ENCODE measurements at regions not wholly inside any gene's neighbourhood (a gene's known extent, or its start where the extent isn't known, plus 50 kb on each side); places are given as distances from the start of the nearest gene placed in this dataset.
"Not testable (repeated sequence)": the region's sequence is repeated elsewhere in the genome, so short reads cannot be mapped to it uniquely, and the experiment has no call there.

DNA sequence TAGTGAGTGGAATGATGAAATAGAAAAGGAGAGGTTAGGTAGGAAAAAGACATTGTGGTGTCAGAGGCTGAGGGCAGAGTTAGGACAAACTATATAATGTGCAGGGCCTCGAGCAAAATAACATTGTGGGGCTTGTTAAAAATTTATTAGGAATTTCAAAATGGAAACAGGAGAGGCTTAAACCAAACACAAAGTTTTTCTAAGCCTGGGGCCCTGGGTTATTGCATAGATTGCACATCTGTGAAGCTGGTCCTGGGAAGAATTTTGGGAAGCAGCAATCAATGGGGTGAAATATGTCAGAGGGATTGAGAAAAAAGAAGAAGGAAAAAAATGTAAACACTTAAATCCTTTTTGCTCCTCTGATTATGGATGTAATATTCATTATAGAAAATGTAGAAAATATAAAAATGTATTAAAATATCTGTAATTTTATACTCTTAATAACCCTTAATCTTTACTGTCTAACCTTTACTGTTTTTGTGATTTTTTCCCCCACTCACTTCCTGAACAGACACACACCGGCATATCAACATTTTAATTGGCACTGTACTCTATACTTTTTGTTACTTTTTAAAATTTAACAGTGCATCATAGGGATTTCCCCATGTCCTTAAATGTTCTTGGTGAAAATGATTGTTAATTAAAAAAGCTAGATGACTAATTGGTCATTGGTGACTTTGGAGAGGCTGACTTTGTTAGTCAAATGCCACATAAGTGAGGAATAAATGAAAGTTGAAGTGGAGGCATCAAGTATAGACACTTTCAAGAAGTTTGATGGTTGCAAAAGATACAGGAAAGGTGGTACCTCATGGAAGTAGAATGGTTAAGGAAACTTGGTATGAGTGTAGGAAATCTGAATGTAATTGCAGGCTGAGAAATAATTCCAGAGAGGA lies 183.4 kb downstream of the NFKBIZ start:
- Mint-ChIP-seq H3K9me3 (no peaks in the 10 kb centered on the region), H3K27me3 (no peaks in the 10 kb centered on the region), H3K27ac (no peak overlapping the region), H3K4me3 (no peak overlapping the region), H3K4me1 (no peaks in the 10 kb centered on the region)
- no peak for DNase-seq
- no peak for ATAC-seq

DNA sequence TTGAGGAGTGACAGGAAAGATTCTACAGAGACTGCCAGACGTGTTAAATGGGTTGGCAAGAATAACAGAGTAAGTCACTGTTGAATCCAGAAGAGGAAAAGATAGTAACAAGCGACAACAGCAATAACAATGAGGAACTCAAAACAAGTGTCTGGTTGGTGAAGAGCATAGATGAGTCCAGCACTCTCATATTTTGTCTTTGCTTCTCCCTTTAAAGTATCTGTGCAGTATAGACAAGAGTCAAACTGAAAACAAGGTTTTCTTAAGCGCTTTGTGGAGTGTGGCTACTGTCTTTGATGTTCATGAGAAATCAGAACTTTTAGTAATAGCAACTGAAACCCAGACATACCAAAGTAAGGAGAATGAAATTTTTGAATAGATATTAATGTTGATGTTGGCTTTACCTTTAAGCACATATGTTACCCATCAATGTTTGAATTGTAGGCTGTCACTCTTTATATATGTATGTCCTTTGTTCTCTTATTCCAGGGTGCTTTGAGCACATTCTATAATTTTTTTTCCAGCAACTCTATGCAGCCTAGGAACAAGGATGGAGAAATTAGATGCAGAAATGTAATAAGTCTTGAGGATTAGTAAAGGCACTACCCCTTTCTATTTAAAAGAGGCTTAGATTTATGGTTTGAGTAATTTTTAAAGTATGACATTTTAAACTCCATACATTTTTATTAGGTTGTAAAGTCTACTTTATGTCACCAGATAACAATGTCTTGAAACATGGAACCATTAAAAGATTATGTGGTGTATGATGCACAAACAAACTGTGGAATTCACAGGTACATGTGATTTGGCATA lies 185.5 kb downstream of the NFKBIZ start:
- DNase-seq (no peak), ATAC-seq (peak; percentile 93)
- Mint-ChIP-seq H3K4me1 (no peaks in the 10 kb centered on the region), H3K4me3 (no peak overlapping the region), H3K27ac (no peak overlapping the region), H3K27me3 (no peaks in the 10 kb centered on the region), H3K9me3 (peaks cover 0 to 2% of the 10 kb centered on the region in 2 donors)

DNA sequence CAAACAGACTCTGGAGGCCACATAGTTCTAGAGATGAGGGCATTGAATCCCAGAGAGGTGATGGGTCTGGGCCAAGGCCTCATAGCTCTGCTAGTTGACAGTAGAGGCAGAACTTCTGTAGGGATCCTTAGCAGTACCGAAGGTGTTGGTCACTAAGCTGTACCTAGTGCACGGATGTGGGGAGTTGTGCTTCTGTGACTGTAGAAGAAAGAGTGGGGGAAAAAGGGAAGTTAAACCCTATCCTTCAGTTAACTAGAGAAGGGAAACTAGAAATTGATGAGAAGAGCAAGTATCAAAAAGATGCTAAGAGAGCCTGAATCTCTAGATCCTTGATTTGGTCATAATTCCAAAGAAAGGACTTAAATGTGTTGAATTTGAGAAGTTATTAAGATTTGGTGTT lies 186.7 kb downstream of the NFKBIZ start:
- H3K27me3 Mint-ChIP-seq, result no peaks in the 10 kb centered on the region
- no peak for DNase-seq
- H3K27ac Mint-ChIP-seq, result no peak overlapping the region
- no peaks in the 10 kb centered on the region for H3K4me1 Mint-ChIP-seq
- peaks cover 3 to 14% of the 10 kb centered on the region in 2 donors for H3K9me3 Mint-ChIP-seq
- H3K4me3 Mint-ChIP-seq, result no peak overlapping the region
- ATAC-seq, result no peak

GRCh38 chr3:102036472-102036871 lies 187.2 kb downstream of the NFKBIZ start:
- Mint-ChIP-seq H3K27me3 (no peaks in the 10 kb centered on the region), H3K4me3 (no peak overlapping the region), H3K4me1 (no peaks in the 10 kb centered on the region), H3K27ac (no peak overlapping the region), H3K9me3 (peaks cover 7 to 19% of the 10 kb centered on the region in 2 donors)
- DNase-seq (no peak), ATAC-seq (no peak)

- ATAC-seq, result no peak
- no peak for DNase-seq
- H3K4me3 Mint-ChIP-seq, result no peak overlapping the region
- H3K27me3 Mint-ChIP-seq, result no peaks in the 10 kb centered on the region
- no peaks in the 10 kb centered on the region for H3K4me1 Mint-ChIP-seq
- H3K27ac Mint-ChIP-seq, result no peak overlapping the region
- peaks cover 7 to 20% of the 10 kb centered on the region in 2 donors for H3K9me3 Mint-ChIP-seq
Observed at GRCh38 chr3:102037209-102037608, 187.9 kb downstream of the NFKBIZ start.

DNA sequence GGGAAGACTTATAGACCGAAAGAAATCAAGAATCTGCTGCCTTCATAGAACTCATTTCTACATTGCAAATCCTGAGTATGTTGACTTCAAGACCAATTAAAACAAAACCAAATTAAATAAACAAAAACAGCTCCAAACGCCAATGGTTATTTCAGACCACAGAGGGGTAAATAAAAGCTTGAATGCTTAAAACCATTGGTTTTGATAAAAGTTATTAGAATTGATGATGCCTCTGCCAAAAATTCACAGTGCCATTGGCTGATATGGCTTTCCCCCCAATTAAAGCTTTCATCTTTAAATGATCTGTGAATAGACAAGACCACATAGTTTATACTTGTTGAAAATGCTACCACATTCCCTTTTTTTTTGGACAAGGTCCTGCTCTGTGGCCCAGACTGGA lies 188.5 kb downstream of the NFKBIZ start:
- H3K4me3 Mint-ChIP-seq, result no peak overlapping the region
- no peak for DNase-seq
- ATAC-seq, result no peak
- H3K27ac Mint-ChIP-seq, result no peak overlapping the region
- peaks cover 12 to 20% of the 10 kb centered on the region in 2 donors for H3K9me3 Mint-ChIP-seq
- no peaks in the 10 kb centered on the region for H3K4me1 Mint-ChIP-seq
- no peaks in the 10 kb centered on the region for H3K27me3 Mint-ChIP-seq

GRCh38 chr3:102038477-102039142 lies 189.3 kb downstream of the NFKBIZ start:
- peak overlapping the region; percentile 0 to 34 for H3K27ac Mint-ChIP-seq
- H3K4me3 Mint-ChIP-seq, result no peak overlapping the region

DNA sequence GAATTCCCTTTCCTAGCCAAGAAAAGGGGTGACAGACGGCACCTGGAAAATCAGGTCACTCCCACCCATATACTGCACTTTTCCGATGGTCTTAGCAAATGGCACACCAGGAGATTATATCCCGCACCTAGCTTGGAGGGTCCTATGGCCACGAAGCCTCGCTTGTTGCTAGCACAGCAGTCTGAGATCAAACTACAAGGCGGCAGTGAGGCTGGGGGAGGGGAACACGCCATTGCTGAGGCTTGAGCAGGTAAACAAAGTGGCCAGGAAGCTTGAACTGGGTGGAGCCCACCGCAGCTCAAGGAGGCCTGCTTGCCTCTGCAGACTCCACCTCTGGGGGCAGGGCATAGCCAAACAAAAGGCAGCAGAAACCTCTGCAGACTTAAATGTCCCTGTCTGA lies 190.8 kb downstream of the NFKBIZ start:
- not testable (repeated sequence) for H3K4me3 Mint-ChIP-seq, H3K4me1 Mint-ChIP-seq, H3K27ac Mint-ChIP-seq, H3K27me3 Mint-ChIP-seq, DNase-seq, ATAC-seq
- H3K9me3 Mint-ChIP-seq, result peaks cover 12 to 20% of the 10 kb centered on the region in 2 donors

More at GRCh38 chr3:102038477-102039142, 189.3 kb downstream of the NFKBIZ start:
- DNase-seq, result no peak
- no peak for ATAC-seq
- Mint-ChIP-seq H3K27me3 (no peaks in the 10 kb centered on the region), H3K4me1 (no peaks in the 10 kb centered on the region), H3K9me3 (peaks cover 12 to 20% of the 10 kb centered on the region in 2 donors)

DNA sequence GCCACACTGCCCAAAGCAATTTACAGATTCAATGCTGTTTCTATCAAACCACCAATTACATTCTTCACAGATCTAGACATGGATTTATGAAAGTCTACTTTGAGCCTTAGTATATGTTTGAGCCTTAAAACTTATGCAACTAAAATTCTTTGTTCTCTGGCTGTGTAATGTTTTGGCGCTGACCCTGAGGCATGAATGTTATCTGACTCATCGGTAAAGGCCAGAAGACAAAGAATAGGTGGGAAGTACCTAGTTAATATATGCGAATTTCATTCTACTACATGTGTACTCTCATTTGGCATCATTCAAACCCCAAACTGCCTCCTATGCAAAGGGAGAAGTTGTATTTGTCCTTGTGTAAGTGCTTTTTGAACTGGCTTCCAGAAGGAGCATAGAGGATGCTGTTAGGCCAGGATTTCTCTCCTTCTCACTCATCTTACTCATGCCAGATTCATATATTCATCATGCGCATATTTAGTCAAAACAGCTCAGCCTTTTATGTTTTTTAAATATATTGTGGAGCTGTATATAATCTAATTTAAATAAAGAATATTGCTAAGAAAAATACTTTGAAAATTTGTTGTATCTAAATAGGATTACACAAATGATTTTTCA lies 204.2 kb downstream of the NFKBIZ start:
- Mint-ChIP-seq H3K27ac (no peak overlapping the region), H3K27me3 (no peaks in the 10 kb centered on the region), H3K9me3 (peaks cover 20 to 30% of the 10 kb centered on the region in 2 donors), H3K4me3 (no peak overlapping the region), H3K4me1 (peaks cover 29% of the 10 kb centered on the region)
- ATAC-seq (peak; percentile 92), DNase-seq (peak in 1 of 2 donors; percentile 24)

GRCh38 chr3:102054543-102055080 lies 205.3 kb downstream of the NFKBIZ start:
- H3K27ac Mint-ChIP-seq, result no peak overlapping the region
- ATAC-seq (no peak), DNase-seq (no peak)
- peaks cover 12 to 24% of the 10 kb centered on the region in 2 donors for H3K9me3 Mint-ChIP-seq
- peaks cover 41% of the 10 kb centered on the region for H3K4me1 Mint-ChIP-seq
- H3K27me3 Mint-ChIP-seq, result no peaks in the 10 kb centered on the region
- no peak overlapping the region for H3K4me3 Mint-ChIP-seq

DNA sequence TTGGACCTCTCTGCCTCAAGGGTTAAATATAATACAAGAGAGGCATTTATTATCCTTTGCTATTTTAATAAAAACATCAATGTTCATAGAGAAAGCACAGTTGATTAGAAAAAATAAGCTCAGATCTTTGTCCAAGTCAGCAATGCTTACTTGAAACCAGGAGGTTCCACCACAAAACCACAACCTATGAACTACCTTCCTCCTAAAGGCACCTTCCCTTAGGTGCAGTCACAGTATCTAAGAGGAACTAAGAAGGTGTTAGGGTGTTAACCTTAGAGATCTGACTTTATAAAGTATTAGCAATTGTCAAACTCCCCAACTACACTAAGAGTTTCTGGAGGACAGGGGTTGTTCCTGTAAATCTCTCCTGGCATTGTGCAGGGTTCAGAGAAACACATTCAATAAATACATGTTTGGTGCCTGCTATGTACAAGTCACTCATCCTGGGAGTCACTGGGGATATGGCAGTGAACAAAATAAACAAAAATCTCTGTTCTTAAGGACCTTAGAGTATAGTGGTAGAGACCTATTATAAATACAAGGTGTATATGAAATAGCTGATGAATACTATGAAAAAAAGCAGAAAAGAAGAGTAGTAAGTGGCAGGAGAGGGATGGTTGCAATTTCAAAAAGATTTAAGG lies 208.6 kb downstream of the NFKBIZ start:
- peaks cover 39% of the 10 kb centered on the region for H3K4me1 Mint-ChIP-seq
- DNase-seq, result peak in 1 of 2 donors; percentile 33
- peak overlapping the region; percentile 42 to 93 for H3K27ac Mint-ChIP-seq
- H3K9me3 Mint-ChIP-seq, result peaks cover 0 to 7% of the 10 kb centered on the region in 2 donors
- peak; percentile 86 for ATAC-seq
- peak overlapping the region; percentile 0 to 41 for H3K4me3 Mint-ChIP-seq
- H3K27me3 Mint-ChIP-seq, result no peaks in the 10 kb centered on the region

GRCh38 chr3:102059145-102059943 lies 210.0 kb downstream of the NFKBIZ start:
- Mint-ChIP-seq H3K27me3 (no peaks in the 10 kb centered on the region), H3K4me3 (peak overlapping the region in 1 of 2 donors; percentile 1), H3K9me3 (peaks cover 0 to 7% of the 10 kb centered on the region in 2 donors), H3K27ac (peak overlapping the region in 1 of 2 donors; percentile 43), H3K4me1 (peaks cover 36% of the 10 kb centered on the region)
- DNase-seq (peak in 1 of 2 donors; percentile 35), ATAC-seq (peak; percentile 55)

DNA sequence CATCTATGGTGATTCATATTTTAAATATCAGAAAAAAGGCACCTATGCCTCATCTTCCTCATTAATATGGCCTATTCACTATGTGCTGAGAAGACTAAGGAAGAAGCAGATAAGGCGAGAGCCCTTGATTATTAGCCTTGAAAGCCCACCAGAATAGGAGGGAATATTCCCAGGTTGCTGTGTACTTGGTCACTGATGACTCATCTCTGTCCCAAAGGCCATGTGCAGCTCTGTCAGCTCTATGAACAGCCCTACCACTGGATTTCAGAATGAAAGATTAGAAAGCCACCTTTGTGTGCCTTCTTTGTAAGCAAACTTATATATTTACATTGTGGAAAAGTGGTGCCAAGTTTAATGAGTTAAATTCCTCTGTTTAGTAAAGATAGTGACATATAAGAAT lies 211.5 kb downstream of the NFKBIZ start:
- H3K4me1 Mint-ChIP-seq, result peaks cover 36% of the 10 kb centered on the region
- no peak for ATAC-seq
- peaks cover 0 to 7% of the 10 kb centered on the region in 2 donors for H3K9me3 Mint-ChIP-seq
- peak overlapping the region in 1 of 2 donors; percentile 34 for H3K27ac Mint-ChIP-seq
- DNase-seq, result no peak
- no peaks in the 10 kb centered on the region for H3K27me3 Mint-ChIP-seq
- no peak overlapping the region for H3K4me3 Mint-ChIP-seq

GRCh38 chr3:102063572-102063971 lies 214.3 kb downstream of the NFKBIZ start:
- Mint-ChIP-seq H3K27me3 (no peaks in the 10 kb centered on the region), H3K9me3 (no peaks in the 10 kb centered on the region), H3K27ac (no peak overlapping the region), H3K4me3 (no peak overlapping the region), H3K4me1 (peaks cover 19% of the 10 kb centered on the region)
- DNase-seq (no peak), ATAC-seq (no peak)
